ENCODE measurements at regions not wholly inside any gene's neighbourhood (a gene's known extent, or its start where the extent isn't known, plus 50 kb on each side); places are given as distances from the start of the nearest gene placed in this dataset.

DNA sequence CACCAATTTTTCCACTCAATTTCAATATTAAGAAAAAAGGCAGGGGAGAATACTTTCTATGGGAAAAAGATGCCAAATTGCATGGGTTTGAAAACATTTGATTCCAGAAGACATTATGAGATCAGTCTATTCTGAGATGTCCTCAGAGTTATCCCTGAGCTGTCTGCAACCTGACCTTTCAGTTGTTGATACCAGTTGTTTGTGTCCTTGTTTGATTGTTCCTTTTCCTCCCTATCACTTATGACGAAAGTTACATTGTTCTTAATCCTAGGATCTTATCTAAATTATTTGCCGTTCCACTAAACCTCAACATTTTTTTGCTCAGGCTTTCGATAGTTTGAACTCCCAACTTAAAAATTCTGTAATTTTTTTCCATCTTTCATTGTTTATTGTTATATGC, 336.3 kb upstream of the NOVA1 start:
- DNase-seq, result no peak
- H2AFZ ChIP-seq (replicated peaks; ENCODE audit: low read length, poor library complexity), result no peak overlapping the region
- no peak overlapping the region for H2BK120ac ChIP-seq (ENCODE audit: low read depth, low read length)
- H3K9me3 ChIP-seq (ENCODE audit: control insufficient read depth, insufficient read depth, low read length), result no peaks in the 10 kb centered on the region
- no peak for ATAC-seq (ENCODE audit: low read depth)
- H3K9ac ChIP-seq (ENCODE audit: low read depth, low read length), result no peak overlapping the region
- ChIA-PET CTCF (no interaction called here), POLR2A (ENCODE audit: unreplicated experiment) (no interaction called here)
- H3K27me3 ChIP-seq (ENCODE audit: control insufficient read depth, insufficient read depth, low read length), result no peaks in the 10 kb centered on the region
- no peaks in the 10 kb centered on the region for H3K4me1 ChIP-seq (ENCODE audit: control insufficient read depth, insufficient read depth, low read length)
- H2AK9ac ChIP-seq (replicated peaks; ENCODE audit: low read depth, low read length, poor library complexity), result no peak overlapping the region
- intact Hi-C loops (cut with micrococcal nuclease), result no loop called here
- no peak overlapping the region for H3K23ac ChIP-seq (ENCODE audit: low read depth, low read length)
- no peak overlapping the region for H2AK5ac ChIP-seq (ENCODE audit: low read depth, low read length)
- H4K91ac ChIP-seq (ENCODE audit: insufficient read depth, low read depth, low read length), result no peak overlapping the region
- in situ Hi-C loops (cut with MboI; ENCODE audit: low sequenced_read_pairs), result no loop called here
- no TSS peak for BruUV-seq (replicated peaks)
- H3K4ac ChIP-seq (ENCODE audit: low read depth, low read length), result no peak overlapping the region
- no peak overlapping the region for H3K27ac ChIP-seq (ENCODE audit: insufficient read depth, low read length)
- dilution Hi-C loops (cut with HindIII; ENCODE audit: low sequenced_read_pairs, unreplicated experiment), result no loop called here
- H3K56ac ChIP-seq (ENCODE audit: extremely low read depth, insufficient read depth, low read length), result no peak overlapping the region
- no peak overlapping the region for H3K14ac ChIP-seq (replicated peaks; ENCODE audit: low read depth, low read length)
- no peaks in the 10 kb centered on the region for H3K79me1 ChIP-seq (ENCODE audit: low read depth in 1 of 2, low read length in 2 of 2)
- no peak overlapping the region for H4K5ac ChIP-seq (ENCODE audit: low read depth, low read length)
- H4K20me1 ChIP-seq (ENCODE audit: insufficient read depth, low read length), result no peaks in the 10 kb centered on the region
- no CpG with 5 or more reads among the region's 3 CpGs for WGBS, 2 experiments (ENCODE audit: extremely low coverage in 2 of 2, insufficient read length in 1 of 2)
- no peak overlapping the region for H2BK20ac ChIP-seq (ENCODE audit: low read depth, low read length)
- no peak overlapping the region for H2BK5ac ChIP-seq (ENCODE audit: low read depth, low read length, poor library complexity, severe bottlenecking)
- TF ChIP-seq BHLHE40 (IDR thresholded peaks at IDR 0.05; ENCODE audit: low read depth, low read length) (no peak), RAD21 (IDR thresholded peaks at IDR 0.05; ENCODE audit: low read length) (no peak), POLR2A (IDR thresholded peaks at IDR 0.05; ENCODE audit: low read depth, low read length) (no peak), SMC3 (IDR thresholded peaks at IDR 0.05; ENCODE audit: low read depth, low read length) (no peak), ELK1 (IDR thresholded peaks at IDR 0.05; ENCODE audit: borderline replicate concordance, low read depth, low read length) (no peak), MXI1 (IDR thresholded peaks at IDR 0.05; ENCODE audit: borderline replicate concordance, low read depth, low read length) (no peak), CHD1 (IDR thresholded peaks at IDR 0.05; ENCODE audit: low read depth, low read length) (no peak), RCOR1 (IDR thresholded peaks at IDR 0.05; ENCODE audit: insufficient replicate concordance, low read length) (no peak), CEBPB (IDR thresholded peaks at IDR 0.05; ENCODE audit: low read depth, low read length) (no peak), MAFK (IDR thresholded peaks at IDR 0.05; ENCODE audit: low read depth, low read length) (no peak), USF2 (IDR thresholded peaks at IDR 0.05; ENCODE audit: low read depth, low read length) (no peak), FOS (IDR thresholded peaks at IDR 0.05; ENCODE audit: low read depth, low read length) (no peak), RFX5 (IDR thresholded peaks at IDR 0.05; ENCODE audit: low read depth, low read length) (no peak), NFE2L2 (IDR thresholded peaks at IDR 0.05; ENCODE audit: low read depth, low read length) (no peak), MAZ (IDR thresholded peaks at IDR 0.05; ENCODE audit: borderline replicate concordance, low read depth, low read length) (no peak), CTCF (conservative IDR thresholded peaks at IDR 0.05; ENCODE audit: low read depth, low read length) (no peak)
- H3K4me3 ChIP-seq (ENCODE audit: insufficient read depth, low read depth, low read length), result no peak overlapping the region
- no peak overlapping the region for H4K8ac ChIP-seq (ENCODE audit: low read depth in 2 of 2, low read length in 2 of 2)
- H3K9me1 ChIP-seq (ENCODE audit: insufficient read depth, low read length), result no peaks in the 10 kb centered on the region
- no peak overlapping the region for H2BK15ac ChIP-seq (ENCODE audit: low read depth, low read length)
- no peaks in the 10 kb centered on the region for H3K36me3 ChIP-seq (ENCODE audit: control insufficient read depth, insufficient read depth, low read length)
- no peak overlapping the region for H3K18ac ChIP-seq (ENCODE audit: low read depth, low read length)
- H3K4me2 ChIP-seq (ENCODE audit: low read depth, low read length), result no peak overlapping the region

Measured in IMR-90 (cell line).